Activated CD4-positive, alpha-beta T cell treated with anti-CD3 and anti-CD28 coated beads for 4 hours (primary cell): ENCODE measurements at regions not wholly inside any gene's neighbourhood (a gene's known extent, or its start where the extent isn't known, plus 50 kb on each side); places are given as distances from the start of the nearest gene placed in this dataset.
"Not testable (repeated sequence)": the region's sequence is repeated elsewhere in the genome, so short reads cannot be mapped to it uniquely, and the experiment has no call there.

Experiments
- DNase-seq, 2 donors: peaks; one replicate each; pipeline ENCODE4 v3.0.0-alpha.2; 2020

DNA sequence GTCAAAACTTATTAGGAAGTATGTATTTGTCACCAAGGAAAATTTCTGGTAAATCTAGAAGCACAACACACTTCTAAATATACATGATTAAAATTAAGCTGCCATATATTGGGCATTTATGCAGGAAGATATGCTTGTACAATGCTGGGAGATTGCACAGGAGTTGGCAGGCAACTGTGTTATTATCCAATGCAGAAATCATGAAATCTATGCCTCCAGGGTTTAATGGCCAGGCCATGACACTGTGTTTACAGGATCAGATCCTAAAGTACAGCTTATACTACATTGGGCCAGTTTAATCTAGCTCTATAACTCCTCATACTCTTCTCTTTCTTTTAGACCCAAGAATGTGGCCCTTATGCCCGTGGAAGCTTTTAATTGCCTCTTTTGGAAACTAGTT is 391.4 kb upstream of the DPH6 start:
- no peak for DNase-seq

DNA sequence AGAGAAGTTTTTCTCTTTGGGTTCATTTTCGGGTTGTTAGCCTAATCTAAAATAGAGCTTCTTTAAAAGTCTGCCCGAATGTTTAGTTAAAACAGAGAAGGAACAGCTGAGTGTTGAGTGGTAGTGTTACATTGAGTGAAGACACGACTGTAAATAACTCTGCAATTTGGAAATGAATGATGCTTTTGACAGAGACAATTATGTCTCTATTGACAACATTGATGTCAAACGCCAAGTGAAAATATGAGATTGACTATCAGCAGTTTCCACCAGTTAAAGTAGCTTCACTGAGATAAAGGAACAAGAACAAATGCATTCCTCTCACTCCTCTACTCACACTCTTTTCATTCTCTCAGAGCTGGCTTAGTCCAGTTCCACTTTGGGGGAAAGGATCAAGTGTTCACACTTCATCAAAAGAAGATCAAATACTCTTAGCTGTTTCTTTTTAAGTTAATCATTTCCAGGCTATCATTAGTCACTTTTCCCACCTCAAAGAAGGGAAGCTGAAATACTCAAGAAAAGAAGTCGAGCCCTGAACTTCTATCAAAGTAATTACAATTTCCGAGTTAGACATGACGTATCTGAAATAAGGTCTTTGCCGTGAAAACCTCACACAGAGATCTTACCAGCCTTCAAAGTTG is 399.1 kb upstream of the DPH6 start:
- DNase-seq = no peak

DNA sequence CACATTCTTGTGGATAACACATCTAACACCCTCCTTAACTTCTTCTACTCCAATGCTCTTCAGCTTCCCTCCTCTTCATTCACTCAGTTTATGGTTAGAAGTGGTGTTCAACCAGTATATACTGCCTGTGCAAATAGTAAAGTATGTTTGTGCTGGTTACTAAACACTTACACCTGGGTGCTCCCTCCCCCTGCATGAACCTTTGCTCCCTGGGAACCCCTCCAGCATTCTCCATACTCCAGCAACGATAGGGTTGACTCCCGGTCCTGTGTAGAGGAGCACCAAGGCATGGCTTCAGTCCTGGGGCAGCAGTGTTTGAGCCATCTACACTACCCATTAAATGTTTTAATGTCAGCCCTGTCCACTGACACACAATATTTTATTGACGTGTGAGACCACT is 407.5 kb upstream of the DPH6 start:
- no peak for DNase-seq

DNA sequence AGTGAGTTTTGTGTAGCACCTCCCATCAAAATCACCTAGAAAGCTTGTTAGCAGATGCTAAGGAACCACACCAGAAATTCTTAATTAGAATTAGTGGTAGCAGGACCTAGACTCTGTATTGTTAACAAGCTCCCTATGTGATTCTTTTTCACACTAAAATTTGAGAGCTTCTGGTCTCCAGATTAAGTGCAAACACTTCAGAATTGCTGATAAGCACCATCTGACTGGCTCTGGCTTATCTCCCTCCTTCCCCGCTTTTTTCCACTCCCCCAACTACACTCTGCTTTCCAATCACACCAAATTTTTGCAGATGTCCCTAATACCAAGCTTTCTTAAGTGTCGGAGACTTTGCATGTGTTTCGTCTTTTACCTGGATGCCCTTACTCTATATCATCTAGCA is 410.1 kb upstream of the DPH6 start:
- no peak for DNase-seq

DNA sequence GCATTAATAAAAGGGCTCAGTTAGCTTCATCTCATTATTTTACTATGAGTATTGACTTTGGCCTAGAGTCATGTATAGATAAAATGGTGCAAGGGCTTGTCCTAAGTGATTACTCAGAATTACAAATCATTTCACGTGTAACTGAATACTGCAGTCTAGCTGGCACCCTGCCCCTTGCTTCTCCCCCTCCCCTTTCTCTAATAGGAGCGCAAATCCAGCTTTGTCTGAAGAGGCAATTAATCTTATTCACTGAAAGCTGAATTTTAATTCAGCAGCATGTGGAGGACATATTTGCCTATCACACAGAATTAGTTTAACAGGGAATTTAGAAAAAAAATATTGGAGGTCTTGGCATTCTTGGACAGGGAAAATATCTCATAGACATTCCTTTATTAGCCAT is 412.1 kb upstream of the DPH6 start:
- no peak for DNase-seq

DNA sequence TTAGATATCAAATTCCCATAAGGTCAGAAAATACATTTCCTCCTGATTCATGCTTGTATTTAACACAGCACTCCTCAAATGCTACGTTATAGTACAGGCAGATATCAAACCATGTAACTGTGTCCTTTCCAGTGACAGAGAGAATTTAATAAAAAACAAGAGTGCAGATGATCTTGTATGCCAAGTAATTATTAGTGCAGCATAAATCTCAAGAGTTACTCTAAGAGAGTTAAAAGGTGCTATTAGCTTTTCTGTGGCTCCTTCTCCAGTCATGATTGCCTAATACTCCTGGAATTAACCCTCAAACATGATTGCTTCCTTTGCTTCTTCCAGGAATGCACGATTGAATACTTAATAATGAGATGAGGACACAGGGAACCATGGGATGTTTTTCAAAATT is 413.0 kb upstream of the DPH6 start:
- DNase-seq = no peak

DNA sequence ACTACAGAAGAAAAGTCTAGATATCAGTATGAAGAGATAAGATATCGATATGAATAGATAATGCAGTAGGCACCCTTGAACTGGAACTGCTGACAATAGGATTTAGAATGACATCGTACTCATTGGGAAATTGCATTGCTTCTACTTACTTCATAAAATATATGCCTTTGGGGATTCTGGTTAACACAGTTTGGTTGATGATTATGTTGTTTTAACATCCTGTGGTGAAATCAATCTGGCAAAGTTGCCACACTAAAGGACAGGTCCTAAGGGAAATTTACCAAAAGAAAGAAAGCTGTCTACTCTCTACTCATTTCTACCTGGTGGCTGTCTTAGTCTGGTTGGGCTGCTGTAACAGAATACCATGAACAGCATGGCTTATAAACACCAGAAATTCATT is 417.4 kb upstream of the DPH6 start:
- DNase-seq = no peak

DNA sequence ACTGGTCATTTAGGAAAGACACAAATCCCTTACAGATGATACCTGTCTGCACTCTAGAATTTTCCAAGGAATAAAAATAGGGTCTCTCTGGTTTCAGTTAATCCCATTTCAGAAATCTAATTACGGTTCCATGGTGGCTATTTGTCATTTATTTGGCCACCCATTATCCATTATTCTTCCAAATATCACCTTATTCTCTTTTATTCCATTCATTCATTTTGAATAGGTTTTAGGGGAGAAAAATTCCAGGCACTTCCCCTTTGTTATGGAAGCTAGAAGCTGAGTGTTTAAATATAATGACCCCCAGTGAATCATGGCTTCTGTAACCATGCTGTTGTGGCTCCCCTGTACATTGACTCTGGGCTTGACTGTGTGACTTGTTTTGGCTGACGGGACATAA is 420.8 kb upstream of the DPH6 start:
- no peak for DNase-seq

DNA sequence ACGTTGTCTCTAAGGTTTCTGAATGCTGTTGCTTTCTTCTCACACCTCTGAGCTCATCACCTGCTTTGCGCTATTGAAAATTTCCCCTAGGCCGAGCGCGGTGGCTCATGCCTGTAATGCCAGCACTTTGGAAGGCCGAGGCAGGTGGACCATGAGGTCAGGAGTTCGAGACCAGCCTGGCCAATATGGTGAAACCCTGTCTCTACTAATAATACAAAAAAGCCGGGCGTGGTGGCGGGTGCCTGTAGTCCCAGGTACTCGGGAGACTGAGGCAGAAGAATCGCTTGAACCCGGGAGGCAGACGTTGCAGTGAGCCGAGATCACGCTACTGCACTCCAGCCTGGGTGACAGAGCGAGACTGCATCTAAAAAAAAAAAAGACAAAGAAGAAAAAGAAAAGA is 422.0 kb upstream of the DPH6 start:
- not testable (repeated sequence) for DNase-seq

DNA sequence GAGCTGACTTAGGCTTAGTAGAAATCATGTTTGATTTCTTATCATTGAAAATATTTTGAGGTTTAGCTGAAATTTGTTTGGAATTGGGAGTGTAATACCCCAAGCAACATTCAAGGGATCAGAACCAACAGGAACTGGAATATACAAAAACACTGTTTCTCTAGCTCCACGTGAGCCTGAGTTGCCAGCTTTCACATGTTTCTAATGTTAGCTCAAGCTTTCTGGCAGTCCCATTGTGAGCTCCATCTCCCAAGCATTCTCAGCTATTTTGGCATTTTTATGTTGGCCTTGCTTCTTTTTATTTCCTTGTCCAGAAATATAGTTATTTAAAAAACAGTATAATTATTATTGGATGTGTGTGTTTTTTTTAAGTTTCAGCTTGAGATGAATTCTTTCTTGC is 427.1 kb upstream of the DPH6 start:
- DNase-seq = no peak

DNA sequence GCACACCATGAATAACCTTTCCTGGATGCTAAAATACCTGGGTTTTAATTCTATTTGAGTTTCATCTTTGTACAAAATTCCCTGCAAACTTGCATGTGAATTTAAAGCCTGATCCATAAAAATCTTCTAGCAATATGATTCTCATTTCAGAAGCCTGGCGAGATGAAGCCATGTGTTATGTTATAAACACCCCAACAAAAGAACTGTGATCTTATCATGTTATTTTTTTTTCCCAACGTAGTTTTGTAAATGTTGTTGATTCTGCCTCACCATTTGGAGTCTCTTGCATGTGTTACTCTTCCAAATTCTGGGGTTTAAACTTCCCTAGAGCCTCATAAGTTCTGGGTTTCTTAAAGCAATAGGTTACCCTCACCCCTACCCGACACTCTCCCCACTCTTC is 428.1 kb upstream of the DPH6 start:
- no peak for DNase-seq

DNA sequence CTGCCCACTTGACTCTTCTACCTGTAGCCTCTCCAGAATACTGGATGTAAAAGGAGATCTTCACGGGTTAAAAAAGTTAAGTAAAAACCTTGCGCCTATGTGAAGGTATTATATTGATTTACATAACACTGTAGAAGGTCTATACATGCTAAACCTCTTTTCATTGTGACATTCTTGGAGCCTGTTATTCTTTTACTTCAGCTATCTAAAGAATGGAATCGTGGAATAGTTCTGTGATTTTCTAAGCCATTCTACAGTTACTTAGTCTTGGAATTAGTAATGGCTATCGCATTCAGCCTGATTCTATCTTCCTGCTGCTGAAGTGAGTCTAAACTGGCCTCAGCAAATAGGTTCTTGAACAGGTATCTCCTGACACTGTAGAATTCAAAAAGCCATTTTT is 430.0 kb upstream of the DPH6 start:
- no peak for DNase-seq

DNA sequence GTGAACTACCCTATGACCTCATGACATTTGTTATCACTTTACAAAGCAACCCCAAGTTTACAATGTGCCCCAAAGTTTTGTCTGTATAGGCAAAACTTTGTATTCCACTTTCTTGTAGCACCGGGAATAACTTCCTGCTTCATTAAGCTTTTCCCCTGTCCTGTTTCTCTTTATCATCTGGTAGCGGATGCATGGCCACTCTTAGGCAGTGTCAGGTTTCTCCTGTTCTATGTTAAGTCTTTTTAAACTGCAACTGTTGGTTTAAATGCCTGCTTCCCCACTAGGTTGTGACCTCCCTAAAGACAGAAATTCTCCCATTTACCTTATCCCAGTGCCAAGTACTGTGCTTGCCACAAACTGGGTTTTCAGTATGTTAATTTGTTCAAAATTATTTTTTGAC is 433.6 kb upstream of the DPH6 start:
- DNase-seq = no peak

DNA sequence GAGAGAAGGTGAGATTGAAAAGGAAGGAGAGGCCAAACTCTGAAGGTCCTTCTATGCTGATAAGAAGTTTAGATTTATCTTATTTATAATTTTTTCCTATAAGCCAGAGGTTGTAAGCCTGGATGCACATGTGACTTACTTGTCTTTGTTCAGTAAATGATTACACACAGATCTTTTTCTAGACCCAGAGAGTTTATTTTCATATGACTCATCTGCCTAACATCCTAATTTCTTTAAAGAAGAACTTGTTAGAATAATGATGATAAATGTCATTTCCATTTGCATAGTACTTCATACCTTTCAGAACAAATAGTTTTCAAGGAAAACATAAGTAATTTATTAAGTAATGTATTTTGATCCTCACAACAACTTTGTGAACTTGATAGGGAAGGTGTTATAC is 434.8 kb upstream of the DPH6 start:
- DNase-seq = no peak

DNA sequence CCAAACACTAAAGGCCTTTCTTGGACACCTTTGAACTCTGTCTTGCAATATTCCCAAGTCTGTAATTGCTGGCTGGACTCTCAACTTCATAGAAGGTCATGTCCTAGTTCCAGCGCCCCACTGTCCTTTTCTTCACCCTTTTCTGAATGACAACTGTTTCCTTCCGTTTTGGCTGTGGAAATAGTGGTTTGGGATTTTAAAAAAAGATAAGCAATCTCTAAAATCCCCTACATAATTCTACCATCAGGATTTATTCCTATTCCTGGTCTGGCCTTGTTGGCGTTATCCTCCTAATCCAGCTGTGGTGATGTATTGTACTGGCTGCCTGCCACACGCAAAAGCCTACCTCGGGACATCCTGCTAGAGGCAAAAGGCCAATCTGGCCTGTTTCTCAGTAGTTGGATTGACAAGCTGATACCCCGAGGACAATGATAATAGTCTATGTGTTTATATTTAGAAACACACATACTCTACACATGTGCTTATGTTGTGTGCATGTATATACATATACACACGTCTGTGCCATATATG is 440.3 kb upstream of the DPH6 start:
- DNase-seq = no peak

DNA sequence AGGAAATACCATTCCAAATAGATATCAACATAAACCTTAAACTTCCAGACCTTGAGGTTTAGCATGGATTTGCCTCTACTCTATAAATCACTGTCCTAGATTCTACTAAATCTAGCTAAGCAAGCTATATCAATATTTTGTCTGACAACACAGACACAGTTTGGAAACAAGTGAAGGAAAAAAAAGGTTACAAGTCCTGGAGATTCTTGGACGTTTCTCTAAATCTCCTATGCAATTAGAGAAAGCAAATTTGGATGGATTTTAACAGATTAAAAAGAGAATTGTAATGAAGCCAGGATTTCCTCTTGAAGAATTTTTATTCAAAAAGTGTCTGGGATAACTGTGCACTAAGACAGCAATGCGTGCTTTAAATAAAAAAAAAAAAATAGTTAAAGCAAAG is 441.1 kb upstream of the DPH6 start:
- no peak for DNase-seq

DNA sequence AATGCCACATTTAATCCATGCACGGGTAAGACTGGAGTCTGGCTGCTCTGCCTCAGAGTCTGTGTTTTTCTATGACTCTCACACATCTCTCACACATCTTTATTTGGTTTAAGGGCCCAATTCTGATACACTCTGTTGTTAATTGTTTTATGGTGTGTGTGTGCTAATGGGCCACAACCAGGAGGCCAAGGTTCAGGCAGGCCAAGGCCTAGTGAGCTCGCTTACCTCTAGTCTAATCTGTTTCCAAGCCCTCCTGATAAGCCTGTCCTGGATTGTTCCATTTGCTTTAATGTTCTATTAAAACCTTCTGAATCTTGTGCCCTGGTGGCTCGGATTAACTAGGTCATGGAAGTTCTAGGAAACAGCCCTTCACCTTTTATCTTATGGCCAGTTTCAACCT is 445.4 kb upstream of the DPH6 start:
- DNase-seq = no peak

DNA sequence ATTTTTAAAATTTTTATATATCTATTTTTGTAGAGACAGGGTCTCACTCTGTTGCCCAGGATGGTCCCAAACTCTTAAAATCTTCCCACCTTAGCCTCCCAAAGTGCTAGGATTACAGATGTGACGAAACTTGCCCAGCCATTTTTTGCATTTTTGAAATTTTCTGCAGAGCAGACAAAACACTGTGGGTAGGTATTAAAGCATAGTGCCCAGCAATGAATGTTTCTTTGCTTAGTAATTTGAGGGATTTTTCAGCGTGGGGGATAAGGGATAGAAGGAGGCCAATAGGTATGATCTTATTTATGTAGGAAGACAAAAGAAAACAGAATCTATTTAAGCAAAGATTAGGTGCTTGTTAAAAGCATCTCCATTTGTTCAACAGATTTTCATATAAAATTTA is 446.8 kb upstream of the DPH6 start:
- DNase-seq = no peak

DNA sequence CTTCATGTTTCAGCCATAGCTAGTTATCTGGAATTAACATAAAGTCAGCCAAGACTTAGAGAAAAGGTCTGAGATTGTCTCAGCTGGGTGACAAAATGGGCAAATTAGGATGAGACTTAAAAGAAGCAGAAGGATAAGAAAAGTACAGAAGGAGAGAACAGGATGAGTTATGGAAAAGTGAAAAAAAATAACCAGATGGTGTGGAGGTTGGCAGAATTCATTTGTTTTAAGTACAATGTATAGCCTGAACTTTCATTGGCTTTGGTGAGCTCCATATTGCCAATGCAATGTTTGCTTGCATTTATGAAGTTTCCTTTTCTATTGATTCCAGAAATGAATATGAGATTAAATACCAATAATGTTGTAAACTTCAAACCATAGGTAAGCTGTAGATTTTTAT is 447.2 kb upstream of the DPH6 start:
- no peak for DNase-seq

DNA sequence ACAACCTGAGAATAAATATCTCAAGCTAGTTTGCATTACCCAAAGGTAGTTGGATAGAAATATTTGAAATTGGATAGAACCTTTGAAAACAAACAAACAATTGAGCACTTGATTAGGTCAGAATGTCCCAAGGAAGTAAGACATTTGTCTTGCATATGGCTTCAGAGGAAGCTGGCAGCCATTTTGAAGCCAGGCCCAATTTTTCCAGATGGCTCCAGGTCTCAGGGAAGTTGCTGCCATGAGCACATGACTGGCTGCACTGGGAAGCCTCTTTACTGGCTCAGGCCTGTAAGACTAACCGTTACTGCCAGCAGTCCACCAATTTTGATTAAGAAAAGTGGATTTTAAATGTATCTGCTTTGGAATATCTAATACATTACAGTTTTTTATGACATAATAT is 448.9 kb upstream of the DPH6 start:
- DNase-seq = no peak

DNA sequence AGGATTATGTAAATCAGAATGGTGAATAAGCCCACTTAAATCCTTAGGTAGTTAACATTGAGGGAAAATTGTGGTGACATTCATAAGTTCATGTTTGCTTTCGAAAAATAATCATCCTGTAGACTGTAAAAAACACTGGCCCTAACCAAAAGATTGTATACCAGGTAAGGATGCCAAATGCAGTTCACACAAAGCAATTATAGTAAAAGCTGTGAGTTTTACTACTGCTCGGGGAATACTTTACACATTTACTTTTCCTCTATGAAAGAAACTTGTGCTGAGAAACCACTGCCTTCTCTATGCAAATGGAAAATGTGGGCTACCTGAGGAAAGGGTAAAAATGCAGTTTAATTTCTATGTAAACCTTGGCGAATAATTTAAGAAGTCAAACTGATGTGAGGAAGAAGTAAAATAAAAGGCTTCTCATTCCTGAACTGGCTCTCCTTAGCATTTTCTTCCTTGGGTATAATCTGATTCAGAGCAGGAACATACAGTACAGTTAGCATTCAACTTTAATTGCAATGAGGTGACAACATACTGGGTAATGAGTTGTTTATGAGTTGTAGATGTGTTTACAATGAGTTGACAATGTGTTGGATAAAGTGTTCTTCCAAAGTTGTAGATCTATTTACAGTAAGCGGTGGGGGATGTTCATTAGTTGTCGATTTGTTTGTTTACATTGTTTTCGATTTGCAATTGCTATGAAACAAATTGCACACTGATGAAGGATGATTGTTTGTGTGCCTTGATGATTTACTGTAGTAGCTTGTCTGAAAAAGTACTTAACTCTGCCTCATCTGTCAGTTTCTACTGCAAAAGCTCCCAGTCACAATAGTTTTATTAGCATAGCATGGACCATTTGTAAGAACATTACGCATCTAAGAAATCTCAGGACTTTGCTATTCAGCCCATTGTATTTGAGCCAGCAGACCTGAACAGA is 453.0 kb upstream of the DPH6 start:
- DNase-seq = no peak

DNA sequence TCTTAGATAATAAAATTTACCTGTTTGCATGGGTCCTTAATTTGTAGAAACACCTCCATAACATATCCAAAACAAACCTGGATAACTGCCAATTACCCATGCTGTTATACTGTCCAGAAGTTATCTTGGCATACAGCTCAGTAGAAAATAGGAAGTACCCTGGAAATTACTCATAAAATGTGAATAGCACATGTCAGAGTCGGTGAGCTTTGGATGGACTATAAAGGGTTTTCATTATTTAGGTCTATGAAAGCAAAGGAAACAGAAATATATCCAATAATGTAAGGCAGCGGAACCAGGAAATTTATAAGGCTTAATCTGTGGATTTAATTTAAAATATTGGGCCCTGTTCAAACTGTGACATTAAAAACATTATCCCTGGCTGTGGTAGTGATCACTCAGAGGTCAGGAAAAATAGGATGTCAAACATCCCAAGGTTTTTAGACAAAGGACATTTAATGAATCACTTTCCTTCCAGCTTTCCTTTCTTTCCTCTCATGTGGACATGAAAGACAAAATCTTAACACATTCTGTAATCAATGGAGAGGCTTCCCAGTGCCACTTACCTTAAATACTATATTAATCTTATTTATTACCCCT is 459.0 kb upstream of the DPH6 start:
- no peak for DNase-seq

DNA sequence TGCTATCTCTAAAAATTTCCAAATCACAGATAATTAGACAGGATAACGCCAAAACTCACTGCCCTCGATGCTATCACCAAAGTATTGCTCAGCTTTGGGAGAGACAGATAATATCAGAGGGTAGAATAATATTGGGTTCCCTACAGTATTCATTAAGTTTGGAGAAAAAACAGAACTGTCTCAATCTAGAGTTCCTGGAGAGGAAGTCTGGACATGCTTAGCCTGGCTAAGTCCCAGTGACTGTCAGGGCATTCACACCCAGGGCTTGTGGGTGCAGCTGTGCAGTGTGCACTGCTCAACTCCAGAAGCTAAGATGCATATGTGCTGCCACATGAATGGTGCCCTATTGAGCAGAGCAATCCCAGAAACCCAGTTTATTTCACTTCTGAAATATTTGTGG is 459.6 kb upstream of the DPH6 start:
- no peak for DNase-seq

DNA sequence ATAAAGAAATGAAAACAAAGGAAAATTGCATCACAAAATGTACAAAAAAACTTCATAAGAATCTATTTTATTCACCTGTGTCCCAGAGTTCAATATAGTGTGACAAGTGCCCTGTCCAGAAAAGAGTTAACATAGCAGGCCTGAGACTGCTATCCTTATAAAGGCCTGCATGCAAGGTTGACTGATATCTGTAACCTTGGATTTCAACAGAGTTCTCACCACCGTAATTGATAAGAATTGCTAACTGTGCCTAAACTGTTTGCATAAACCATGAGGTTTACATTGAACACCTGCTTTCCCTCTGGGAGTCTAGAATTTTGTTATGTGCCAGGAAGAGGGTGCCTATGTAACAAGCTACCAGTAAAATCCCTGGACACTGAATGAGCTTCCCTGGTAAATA is 461.7 kb upstream of the DPH6 start:
- DNase-seq = no peak
